GM12878 (cell line): ENCODE measurements at regions not wholly inside any gene's neighbourhood (a gene's known extent, or its start where the extent isn't known, plus 50 kb on each side); places are given as distances from the start of the nearest gene placed in this dataset.

Experiments used
- HDAC6 ChIP-seq: fragments of 200-600 bp; sonication (generic); IDR thresholded peaks from one replicate; pipeline ENCODE4 v1.8.0; 2017; ENCODE audit warnings: antibody characterized with exemption; ENCODE audit not compliant: unreplicated experiment
- ZBTB4 ChIP-seq: fragments of 450-650 bp; formaldehyde crosslinking; IDR thresholded peaks from 2 replicates; pipeline ENCODE4 v1.4.0; 2022; ENCODE audit warnings: mild to moderate bottlenecking, moderate library complexity
- ZNF592 ChIP-seq: fragments of 450-650 bp; IDR thresholded peaks from 2 replicates; pipeline ENCODE4 v1.6.1; 2017; ENCODE audit warnings: mild to moderate bottlenecking, moderate library complexity

GRCh38 chrX:102883491-102883890 is 53.6 kb upstream of the RAB40AL start (continued):
- TF ChIP-seq ZBTB4 (CRISPR knock-in tag) (no peak), HDAC6 (no peak), ZNF592 (no peak)
